Brain pericyte (primary cell): ENCODE measurements at regions not wholly inside any gene's neighbourhood (a gene's known extent, or its start where the extent isn't known, plus 50 kb on each side); places are given as distances from the start of the nearest gene placed in this dataset.

Experiments
- DNase-seq: peaks from one replicate; pipeline ENCODE4 v3.0.0-alpha.2; 2012; ENCODE audit warnings: low read depth, low spot score

DNA sequence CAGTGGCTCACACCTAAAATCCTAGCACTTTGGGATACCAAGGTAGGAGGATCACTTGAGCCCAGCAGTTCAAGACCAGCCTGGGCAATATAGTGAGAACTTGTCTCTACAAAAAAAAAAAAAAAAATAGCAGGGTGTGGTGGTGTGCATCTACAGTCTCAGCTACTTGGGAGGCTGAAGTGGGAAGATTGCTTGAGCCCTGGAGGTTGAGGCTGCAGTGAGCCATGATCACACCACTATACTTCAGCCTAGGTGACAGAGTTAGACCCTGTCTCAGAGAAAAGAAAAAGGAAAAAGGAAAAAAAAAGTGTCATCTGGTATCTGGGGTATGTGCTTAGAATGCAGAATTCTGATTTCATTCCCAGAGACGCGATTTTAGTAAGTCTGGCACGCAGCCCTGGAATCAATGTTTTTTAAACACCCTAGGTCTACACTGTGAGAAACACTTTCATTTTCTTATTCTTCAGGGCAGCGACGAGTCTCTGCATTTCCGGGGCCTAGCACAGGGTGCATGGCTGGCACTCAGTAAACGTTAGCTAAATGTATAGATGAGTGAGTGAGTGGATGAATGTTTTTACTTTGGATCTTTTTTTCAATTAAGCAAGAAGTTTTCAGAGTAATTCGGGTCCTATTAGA lies 243.8 kb upstream of the PWP1 start:
- no peak for DNase-seq

DNA sequence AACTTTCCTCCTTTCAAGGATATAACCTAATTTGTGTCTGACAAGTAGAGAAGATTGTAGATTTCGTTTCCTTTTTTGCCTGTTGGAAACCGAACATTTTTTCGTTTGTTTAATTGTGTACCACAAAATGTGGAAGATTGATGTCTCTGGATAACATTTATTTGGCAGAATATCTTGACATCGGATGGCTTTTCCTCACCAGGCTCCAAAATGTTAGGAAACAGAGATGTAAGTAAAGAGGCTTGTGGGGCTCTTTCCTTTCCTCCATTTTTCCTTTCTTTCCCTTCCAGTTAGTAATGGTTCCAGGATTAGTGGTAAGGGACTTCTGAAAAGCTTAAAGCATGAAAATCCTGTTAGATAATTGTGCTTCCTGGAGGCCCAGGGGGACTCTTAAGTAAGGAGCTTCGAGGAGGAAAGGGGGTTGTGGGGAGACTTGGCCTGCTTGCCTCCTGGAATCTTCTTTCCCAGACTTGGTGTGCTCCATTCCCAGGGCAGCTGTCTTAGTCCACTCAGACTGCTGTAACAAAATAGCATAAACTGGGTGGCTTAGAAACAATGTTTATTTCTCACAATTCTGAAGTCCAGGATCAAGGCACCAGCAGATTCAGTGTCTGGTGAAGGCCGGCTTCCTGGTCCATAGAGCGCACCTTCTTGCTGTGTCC lies 243.1 kb upstream of the PWP1 start:
- no peak for DNase-seq

DNA sequence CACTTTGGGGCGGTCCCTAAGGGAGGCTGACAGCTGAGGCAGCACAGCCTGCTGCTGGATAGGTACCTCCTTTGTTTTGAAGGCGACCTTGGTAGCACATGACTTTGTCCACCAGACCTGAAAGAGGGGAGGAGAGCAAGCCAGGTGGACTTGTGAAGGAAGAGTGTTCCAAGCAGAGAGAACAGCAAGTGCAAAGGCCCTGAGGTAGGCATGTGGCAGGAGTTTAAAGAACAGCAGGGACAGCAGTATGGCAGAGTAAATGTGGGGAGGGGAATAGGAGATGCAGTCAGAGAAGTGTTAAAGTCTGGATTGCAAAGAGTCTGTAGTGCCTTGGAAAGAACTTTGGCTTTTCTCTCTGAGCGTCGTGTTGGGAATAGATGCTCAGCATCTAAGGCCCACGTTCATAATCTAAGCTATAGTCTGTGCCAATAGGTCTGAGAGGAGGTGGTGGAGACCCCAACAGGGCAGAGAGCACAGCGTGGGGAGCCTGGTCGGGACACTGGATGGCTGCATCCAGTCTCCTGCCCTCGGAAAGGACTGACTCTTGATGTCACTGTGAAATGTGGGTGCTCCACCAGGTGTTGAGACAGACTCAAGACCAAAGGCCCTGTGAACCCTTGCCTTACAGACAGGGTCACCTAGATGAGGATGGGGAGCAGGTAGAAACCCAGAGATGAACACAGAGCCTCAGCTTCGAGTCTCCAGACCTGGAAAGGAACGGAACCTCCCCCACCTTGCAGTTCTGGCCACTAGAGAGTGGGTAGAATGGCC lies 242.1 kb upstream of the PWP1 start:
- no peak for DNase-seq

DNA sequence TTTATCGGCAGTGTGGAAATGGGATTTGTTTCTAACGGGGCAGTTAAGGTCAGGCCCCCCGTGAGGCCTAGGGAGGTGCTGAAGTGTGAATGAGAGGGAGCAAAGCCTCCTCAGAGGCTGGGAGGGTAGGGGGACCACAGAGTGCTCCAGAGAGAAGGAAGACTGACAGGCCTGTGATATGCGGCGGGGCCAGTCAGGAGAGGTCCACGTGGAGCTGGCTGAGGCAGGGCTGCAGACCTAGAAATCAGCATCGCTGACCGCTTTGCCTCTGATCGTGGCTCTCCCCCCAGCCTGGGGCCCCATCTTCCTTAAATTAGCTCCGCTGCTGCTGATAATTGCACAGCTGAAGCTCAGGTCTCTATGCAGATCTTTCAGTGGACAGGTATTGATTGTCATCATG lies 240.8 kb upstream of the PWP1 start:
- DNase-seq: no peak

DNA sequence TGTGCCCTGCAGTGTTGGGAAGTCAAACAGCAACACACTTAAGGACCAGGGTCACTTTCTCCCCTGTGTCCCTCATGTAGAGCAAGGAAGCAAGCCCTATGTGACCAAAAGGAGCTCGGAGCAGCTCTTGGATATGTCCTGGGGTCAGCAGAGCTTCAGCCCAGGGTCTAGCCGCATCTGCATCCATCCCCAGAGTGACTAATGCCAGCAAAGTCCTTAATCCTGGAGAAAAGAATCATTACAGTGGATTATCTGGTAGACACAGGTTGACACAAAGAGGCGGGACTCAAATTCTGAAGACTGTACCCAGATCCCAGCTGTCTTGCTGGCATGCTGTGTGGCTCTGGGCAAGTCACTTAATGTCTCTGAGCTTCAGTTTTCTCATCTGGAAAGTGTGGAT lies 239.1 kb upstream of the PWP1 start:
- no peak for DNase-seq

DNA sequence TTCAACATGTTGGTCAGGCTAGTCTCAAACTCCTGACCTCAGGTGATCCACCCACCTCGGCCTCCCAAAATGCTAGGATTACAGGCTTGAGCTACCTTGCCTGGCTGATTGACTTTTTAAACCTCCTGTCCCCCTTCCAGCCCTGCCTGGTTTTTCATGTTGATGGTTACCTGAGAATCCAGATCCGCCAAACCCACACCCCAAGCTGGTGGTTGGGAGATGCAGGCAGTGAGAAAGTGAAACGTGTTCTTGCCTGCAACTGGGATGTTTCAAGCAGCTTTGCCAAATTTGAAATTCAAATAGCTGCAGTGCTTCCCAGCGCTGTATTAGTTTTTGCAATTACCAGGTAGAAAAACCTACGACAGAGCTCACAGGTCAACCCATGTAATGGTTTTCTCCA lies 238.3 kb upstream of the PWP1 start:
- no peak for DNase-seq

DNA sequence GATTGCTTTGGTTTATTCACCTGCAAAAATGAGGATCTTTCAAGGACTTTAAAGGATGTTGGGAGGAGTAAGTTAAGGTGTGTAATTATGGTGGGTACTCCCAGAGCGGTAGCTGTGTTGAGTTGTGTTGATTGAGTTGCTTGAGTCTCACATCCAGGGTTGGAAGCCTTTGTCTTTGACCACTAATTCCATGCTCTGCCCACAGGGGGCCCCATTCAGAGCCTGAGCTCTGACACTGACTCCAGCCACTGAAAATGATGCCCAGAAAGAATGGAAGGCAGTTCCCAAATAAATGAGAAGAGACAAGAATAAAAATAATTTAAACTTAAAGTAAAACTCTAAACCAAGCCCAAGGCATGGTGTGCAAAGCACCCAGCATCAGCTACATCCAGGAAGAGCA lies 237.4 kb upstream of the PWP1 start:
- DNase-seq: no peak

DNA sequence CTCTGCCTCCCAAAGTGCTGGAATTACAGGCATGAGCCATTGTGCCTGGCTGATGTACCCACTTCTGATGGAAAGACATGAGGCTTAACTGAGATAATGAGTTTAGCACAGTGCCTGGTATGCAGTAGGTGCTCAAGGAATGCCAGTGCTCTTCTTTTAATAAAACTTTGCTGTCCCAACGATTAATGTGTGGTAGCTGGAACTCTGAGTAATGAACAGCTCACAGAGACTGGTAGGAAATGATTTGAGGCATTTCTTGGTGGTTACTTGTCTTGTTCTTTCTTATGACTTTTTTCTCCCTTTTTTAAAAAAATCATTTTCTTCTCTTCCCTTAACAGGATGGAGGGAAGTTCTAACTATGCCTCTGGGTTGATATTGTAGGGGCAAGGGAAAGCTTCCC lies 235.7 kb upstream of the PWP1 start:
- no peak for DNase-seq

DNA sequence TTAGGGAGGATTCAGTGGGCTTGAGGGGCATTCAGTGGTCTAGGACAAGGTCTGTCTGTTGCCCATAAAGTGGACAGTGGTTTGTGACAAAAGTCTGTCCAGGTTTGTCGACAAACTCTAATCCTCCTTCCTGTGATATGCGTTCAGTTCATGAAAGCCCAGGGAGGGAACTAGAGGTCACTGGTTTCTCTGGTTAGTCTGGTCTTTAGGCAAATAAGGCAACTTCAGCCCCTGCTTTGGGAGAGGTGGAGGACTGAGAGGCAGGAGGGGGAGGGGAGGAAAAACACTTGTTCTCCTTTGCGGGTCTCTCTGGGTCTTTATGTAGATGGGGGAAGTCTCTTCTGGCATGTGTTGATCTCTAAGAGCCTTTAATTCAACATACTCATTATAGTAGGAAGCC lies 235.1 kb upstream of the PWP1 start:
- DNase-seq: no peak

DNA sequence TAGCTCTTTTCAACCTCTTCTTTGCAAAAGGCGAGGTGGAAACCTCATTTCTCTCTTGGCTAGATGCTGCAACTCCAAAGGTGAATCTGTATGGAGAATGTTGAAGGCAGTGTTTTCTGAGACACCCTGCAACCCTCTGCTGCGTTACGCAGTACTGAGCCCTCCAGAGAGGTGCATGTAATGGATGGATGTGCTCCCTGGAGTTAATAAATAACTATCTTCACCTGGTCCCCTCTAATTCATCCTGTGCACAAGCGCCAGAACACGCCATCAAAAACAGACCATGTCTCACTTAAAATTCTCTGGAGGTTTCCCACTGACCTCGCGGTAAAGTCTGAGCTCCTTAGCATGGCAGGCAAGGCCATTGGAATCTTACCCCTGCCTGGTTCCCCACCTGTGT lies 234.4 kb upstream of the PWP1 start:
- DNase-seq: no peak

DNA sequence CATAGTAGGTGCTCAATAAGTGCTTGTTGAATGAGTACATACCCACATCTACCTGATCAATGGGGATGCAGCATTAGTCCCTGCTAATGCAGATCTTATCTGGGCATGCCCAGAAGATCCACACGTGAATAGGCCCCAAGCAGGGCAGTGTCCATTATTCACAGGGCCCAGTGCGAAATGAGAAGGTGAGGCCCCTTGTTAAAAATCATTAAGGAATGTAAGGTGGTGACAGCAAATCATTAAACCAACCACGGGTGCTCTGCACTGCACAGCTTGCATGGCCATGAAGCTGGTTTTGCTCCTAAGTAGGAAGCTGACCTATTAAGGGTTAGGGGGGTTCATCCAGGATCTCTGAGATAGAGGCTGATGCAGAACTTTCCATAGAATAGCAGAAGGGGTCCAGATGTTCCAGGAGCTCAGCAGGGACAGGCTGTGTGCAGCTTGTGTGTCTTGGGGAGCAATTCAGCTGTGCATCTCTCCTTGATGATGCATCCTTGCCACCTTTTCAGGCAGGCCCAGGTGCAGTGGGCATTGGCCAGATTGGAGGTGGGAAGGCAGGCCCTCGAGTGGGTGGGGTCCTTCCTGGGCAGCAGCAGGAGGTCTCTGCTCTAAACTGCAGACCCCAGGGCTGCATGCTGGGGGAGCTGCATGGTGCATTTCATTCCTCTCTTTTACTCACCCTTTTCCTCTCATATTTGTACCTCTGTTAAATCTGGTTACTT lies 231.3 kb upstream of the PWP1 start:
- no peak for DNase-seq

DNA sequence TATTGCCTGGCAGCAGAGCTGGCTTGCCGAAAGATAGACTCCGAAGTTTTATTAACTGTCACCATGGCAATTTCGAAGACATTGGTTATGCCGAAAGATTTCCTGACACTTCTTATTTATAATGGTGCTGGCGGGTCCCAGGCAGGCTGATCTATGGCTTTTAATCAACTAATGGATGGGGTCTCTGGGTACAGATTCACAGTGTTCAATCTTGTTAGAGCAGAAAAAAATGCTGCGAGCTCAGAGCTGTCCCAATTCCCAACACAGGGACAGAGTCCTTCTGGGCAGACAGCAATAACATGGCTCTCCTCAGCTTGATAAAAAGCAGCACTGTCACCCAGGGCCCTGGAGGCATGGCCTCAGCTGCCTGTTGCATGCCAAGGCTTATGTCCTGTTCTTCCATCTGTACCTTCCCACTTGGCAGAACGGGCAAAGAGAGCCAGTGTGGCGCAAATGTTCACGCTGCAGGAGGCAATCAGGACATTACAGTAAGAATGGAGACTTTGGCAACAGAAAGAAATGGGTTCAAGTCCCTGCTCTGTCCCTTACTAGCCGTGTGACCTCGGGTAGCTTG lies 228.2 kb upstream of the PWP1 start:
- no peak for DNase-seq

DNA sequence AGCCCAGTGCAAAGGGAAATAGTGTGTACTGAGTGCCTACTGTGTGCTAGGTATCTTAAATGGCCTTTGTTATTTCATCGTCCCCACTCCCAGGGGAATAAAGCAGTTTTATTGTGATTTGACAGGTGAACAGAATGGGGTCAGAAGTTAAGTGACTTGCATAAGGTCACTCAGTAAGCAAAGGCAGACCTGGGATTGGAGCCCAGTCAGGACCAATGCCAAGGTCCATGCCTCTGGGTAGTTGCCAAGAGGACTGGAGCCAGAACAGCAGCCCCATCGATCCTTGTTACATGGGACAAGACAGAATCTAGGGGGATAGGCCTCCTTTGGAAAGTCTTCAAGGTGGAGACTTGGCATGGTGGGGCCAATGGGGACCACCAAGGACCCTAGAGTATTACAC lies 227.4 kb upstream of the PWP1 start:
- DNase-seq: no peak

DNA sequence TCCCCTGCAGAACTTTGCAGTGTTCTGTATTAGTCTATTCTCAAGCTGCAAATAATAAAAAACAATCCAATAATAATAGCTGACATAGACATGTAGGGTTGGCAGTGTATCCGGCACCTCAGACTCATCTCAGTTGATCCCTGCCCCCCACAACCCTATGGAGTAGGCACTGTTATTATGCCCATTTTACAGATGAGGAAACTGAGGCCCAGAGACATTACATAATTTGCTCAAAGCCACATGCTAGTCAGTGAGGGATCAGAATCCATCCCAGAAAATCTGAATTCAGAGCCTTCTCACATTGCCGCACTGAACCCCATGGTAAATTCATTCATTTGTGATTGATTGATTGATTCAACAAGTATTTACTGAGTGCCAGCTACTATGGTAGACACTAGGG lies 226.6 kb upstream of the PWP1 start:
- no peak for DNase-seq

DNA sequence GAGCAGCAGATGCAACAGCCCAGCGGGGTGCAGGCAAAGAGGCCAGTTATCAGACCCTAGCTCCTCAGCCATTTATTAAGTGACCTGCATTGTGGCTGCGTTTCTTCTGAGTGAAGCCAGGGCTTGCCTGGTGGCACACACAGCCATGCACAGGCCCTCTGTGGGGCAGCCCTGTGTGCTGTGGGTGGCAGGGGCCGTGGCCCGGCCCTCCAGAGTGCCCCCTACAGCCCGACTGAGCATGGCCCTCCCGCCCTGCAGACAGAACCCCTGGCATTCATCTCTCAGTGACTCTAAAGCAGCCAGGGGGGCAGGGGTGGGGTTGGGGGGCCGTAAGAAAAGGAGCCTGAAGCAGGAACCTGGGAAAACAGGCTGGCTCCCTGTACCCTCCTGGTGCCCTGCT lies 226.0 kb upstream of the PWP1 start:
- no peak for DNase-seq

DNA sequence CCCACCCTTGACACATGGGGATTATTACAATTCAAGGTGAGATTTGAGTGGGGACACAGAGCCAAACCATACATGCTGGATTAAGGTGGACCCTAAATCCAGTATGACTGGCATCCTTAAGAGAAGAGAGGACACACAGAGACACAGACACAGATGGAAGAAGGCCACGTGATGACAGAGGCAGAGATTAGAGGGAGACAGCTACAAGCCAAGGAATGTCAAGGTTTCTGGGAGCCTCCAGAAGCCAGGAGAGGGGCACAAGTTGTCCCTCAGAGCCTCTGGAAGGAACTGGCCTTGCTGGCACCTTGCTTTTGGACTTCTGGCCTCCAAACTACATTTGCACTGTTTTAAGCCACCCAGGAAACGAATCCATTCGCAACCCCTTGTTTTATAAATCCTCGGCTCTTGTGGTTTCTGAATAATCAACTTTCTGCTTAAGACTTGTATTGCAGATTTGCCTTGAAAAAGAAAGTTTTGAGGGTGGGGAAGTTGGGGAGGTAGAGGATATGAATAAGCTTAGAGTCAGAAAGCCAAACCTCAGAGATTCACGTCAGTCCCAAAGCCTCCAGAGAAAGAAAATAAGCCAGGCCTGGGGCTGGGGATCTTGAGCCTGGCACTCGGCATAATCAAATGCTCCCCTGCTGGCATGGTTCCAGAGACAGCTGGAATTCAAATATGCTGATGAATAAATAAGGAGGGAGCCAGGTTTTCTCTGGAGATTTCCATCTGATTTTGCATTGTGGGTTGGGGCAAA lies 224.2 kb upstream of the PWP1 start:
- DNase-seq: no peak

DNA sequence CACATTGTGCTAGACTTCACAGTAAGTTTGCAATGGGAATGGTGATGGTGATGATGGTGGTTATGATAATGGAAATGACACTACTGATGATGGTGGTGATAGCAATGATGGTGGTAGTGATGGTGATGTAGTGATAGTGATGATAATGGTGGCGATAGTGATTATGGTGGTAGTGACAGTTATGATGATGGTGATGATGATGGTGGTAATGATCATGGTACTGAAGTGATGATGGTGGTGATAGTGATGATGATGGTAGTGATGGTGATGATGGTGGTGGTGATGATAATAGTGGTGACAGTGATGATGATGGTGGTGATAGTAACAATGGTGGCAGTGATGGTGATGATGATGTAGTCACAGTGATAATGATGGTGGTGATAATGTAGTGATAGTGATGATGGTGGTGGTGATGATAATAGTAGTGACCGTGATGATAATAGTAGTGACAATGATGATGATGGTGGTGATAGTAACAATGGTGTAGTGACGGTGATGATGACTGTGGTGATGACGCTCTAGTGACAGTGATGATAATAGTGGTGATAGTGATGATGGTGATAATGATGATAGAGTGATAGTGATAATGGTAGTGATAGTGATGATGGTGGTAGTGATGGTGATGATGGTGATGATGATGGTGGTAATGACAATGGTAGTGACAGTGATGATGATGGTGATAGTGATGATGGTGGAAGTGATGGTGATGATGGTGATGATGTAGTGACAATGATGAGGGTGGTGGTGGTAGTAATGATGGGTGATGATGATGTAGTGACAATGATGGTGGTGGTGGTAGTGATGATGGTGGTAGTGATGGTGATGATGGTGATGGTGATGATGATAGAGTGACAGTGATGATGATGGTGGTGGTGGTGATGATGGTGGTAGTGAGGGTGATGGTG lies 222.9 kb upstream of the PWP1 start:
- no peak for DNase-seq

DNA sequence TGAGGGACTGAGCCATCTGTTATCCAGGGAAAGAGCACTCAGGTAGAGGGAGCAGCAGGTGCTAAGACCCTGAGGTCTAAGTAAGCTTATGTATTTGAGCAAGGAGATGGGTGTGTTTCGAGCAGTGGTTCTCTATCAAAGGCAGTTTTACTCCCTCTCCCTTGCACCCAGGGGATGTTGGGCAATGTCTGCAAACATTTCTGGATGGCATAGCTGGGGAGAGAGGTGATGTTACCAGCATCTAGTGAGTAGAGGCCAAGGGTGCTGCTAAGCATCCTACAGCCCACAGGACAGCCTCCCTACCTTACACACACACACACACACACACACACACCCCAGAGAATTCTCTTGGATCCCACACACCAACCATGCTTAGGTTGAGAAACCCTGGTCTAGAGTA lies 221.0 kb upstream of the PWP1 start:
- no peak for DNase-seq

DNA sequence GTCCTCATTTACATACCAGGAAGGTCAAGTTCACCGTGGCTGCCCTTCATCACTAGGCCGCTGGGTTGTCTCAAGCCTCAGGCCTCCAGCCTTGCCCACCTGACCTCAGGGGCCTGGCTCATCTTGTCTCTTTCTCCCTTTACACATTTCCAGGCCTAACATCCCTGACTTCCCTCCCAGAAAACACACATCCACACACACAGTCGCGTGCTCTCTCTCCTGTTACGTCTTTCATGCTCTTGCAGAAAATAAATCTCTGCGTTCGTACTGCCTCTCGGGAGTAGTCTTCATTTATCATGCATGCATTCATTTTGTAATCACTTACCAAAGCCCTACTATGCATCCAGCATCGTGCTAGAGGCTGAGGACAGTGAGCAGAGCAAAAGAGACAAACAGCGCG lies 220.0 kb upstream of the PWP1 start:
- DNase-seq: no peak

DNA sequence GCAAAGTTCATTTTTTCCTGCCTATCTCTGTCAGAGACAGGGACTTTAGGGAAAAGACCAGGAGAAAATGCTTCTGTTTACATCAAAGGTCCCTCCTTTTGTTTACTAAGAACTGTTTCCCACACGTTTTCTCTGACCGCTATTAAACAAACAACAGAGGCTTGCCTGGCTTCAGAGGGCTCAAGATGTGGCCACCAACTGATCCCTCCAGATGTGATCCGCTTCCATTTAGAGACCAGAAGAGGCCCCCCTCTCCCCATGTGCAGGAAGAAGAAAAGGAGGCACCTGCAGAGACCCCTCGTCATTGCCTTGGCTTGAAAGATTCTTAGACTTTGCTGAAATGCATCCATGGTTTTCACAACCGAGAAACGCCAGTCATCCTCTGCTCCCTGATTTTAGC lies 217.9 kb upstream of the PWP1 start:
- no peak for DNase-seq
